GM12878 (cell line): ENCODE measurements at regions not wholly inside any gene's neighbourhood (a gene's known extent, or its start where the extent isn't known, plus 50 kb on each side); places are given as distances from the start of the nearest gene placed in this dataset.

Source experiments
- ATAC-seq: fragments of 200-7000 bp; cut with Tn5 transposase; 3 replicates; pipeline ENCODE4 v1.9.1; 2020; ENCODE audit warnings: mild to moderate bottlenecking, moderate library complexity
- BruUV-seq: library from RNA; stranded (reverse); fragments of 400-500 nt; replicated peaks from 2 replicates; lab custom pipeline; 2021; lab: Mats Ljungman, UMichigan
- CTCF ChIA-PET: fragments of 300-600 bp; sonication (Branson Sonifier 250); formaldehyde crosslinking; extraction: SDS; loops from one replicate; lab custom pipeline; 2021; ENCODE audit warnings: inconsistent platforms; lab: Yijun Ruan, JAX
- POLR2A ChIA-PET: fragments of 350-600 bp; formaldehyde crosslinking; extraction: SDS; loops from one replicate; lab custom pipeline; 2021; ENCODE audit warnings: inconsistent platforms; lab: Charles Lee
- RAD21 ChIA-PET: fragments of 300-600 bp; sonication (Branson Sonifier 250); formaldehyde crosslinking; loops from one replicate; lab custom pipeline; 2023; ENCODE audit warnings: antibody characterized with exemption; ENCODE audit not compliant: unreplicated experiment; lab: Charles Lee
- SMC1A ChIA-PET: fragments of 300-600 bp; sonication (Branson Sonifier 250); formaldehyde crosslinking; loops from one replicate; lab custom pipeline; 2023; ENCODE audit not compliant: unreplicated experiment, uncharacterized antibody; lab: Charles Lee
- DNase-seq: peaks from one replicate; pipeline ENCODE4 v3.0.0-alpha.2; 2011; ENCODE audit warnings: low read depth, low spot score
- FAIRE-seq: peaks from 3 replicates; lab custom pipeline; 2011; peaks lifted over from hg19 to GRCh38; lab: Jason Lieb, UNC
- H2AFZ ChIP-seq: 2 replicates; pipeline ENCODE4 v1.6.0; 2011; ENCODE audit warnings: low read depth, low read length, control low read depth; ENCODE audit not compliant: control insufficient read depth
- H3K27ac ChIP-seq: 2 replicates; pipeline ENCODE4 v1.5.1; 2011; ENCODE audit warnings: control low read depth; ENCODE audit not compliant: control insufficient read depth, insufficient read depth
- H3K27me3 ChIP-seq, 2 experiments: replicated peaks in 1 of 2; 2 replicates each; pipeline versions ENCODE4 v1.6.0 to v1.6.1; 2011; ENCODE audit warnings: low read length in 1 of 2; ENCODE audit not compliant: control insufficient read depth in 2 of 2, insufficient read depth in 2 of 2
- H3K36me3 ChIP-seq, 2 experiments: 2 replicates each; pipeline ENCODE4 v1.5.1; 2011; ENCODE audit warnings: low read length in 1 of 2; ENCODE audit not compliant: control insufficient read depth in 2 of 2, insufficient read depth in 2 of 2
- H3K4me1 ChIP-seq: 2 replicates; pipeline ENCODE4 v1.6.1; 2011; ENCODE audit warnings: mild to moderate bottlenecking, low read length, moderate library complexity, mixed read lengths; ENCODE audit not compliant: control insufficient read depth, insufficient read depth
- H3K4me2 ChIP-seq: 2 replicates; pipeline ENCODE4 v1.6.0; 2011; ENCODE audit warnings: control low read depth; ENCODE audit not compliant: control insufficient read depth, insufficient read depth
- H3K4me3 ChIP-seq: fragments of 200-600 bp; sonication (generic); 2 replicates; pipeline ENCODE4 v1.5.1; 2016
- H3K79me2 ChIP-seq: 2 replicates; pipeline ENCODE4 v1.6.0; 2011; ENCODE audit warnings: low read length; ENCODE audit not compliant: control insufficient read depth, insufficient read depth
- H3K9ac ChIP-seq: 2 replicates; pipeline ENCODE4 v1.8.0; 2011; ENCODE audit warnings: low read length, control low read depth, mixed read lengths; ENCODE audit not compliant: control insufficient read depth, insufficient read depth
- H3K9me3 ChIP-seq: replicated peaks from 3 replicates; pipeline ENCODE4 v1.5.1; 2011; ENCODE audit warnings: mild to moderate bottlenecking, low read length; ENCODE audit not compliant: control insufficient read depth, insufficient read depth
- H4K20me1 ChIP-seq: 2 replicates; pipeline ENCODE4 v1.6.0; 2011; ENCODE audit not compliant: control insufficient read depth, insufficient read depth
- GABPA ChIP-seq: IDR thresholded peaks from 2 replicates; pipeline ENCODE4 v1.6.1; 2014; ENCODE audit warnings: antibody characterized with exemption, low read depth, mild to moderate bottlenecking, inconsistent platforms
- HDAC2 ChIP-seq: fragments of 200-600 bp; sonication (generic); IDR thresholded peaks from 2 replicates; pipeline ENCODE4 v1.6.1; 2017
- RBBP5 ChIP-seq: fragments of 200-600 bp; sonication (generic); conservative IDR thresholded peaks from 2 replicates; pipeline ENCODE4 v1.6.1; 2016
- SP1 ChIP-seq: IDR thresholded peaks from one replicate; pipeline ENCODE4 v1.6.1; 2011; ENCODE audit warnings: low read depth, low read length
- SUPT20H ChIP-seq: IDR thresholded peaks from 2 replicates; pipeline ENCODE4 v1.6.1; 2011; ENCODE audit warnings: low read depth, mild to moderate bottlenecking, low read length, moderate library complexity, borderline replicate concordance; ENCODE audit not compliant: control insufficient read depth
- ZNF622 ChIP-seq: fragments of 450-650 bp; IDR thresholded peaks from 2 replicates; pipeline ENCODE4 v1.6.1; 2017; ENCODE audit warnings: mild to moderate bottlenecking, inconsistent platforms
- WGBS: methylation state at CpG from one replicate; pipeline ENCODE4 v1.1.6; 2016; ENCODE audit warnings: low lambda C conversion rate; ENCODE audit not compliant: insufficient replicate concordance, insufficient coverage; ENCODE audit errors: missing lambda C conversion rate; 5-methylcytosine and 5-hydroxymethylcytosine counted together
- in situ Hi-C: fragments of 300-500 bp; cut with MboI; formaldehyde crosslinking; loops from 9 replicates; pipeline ENCODE4 v1.14.3; 2018; ENCODE audit warnings: mixed read lengths
- intact Hi-C: fragments of 100-400 bp; cut with micrococcal nuclease; formaldehyde crosslinking; loops from one replicate; pipeline ENCODE4 v1.14.2; 2022; ENCODE audit not compliant: unreplicated experiment
- TF ChIP-seq, protein P1 (sequence below): fragments of 450-650 bp; formaldehyde crosslinking; IDR thresholded peaks from 2 replicates; pipeline ENCODE4 v1.5.0; 2022; ENCODE audit warnings: mild to moderate bottlenecking, missing genetic modification characterization

- no peak for ATAC-seq
- intact Hi-C loops, result no loop called here
- no peak overlapping the region for H3K4me3 ChIP-seq
- in situ Hi-C loops, result no loop called here
- ChIA-PET POLR2A (no interaction called here), CTCF (interaction anchor here (1.9 kb wide), 1 partner anchor 9 kb away, joined by 5 read pairs; no protein-coding TSS in a partner anchor), SMC1A (interaction anchor here (1.4 kb wide), 1 partner anchor 183 kb away, joined by 4 read pairs; no protein-coding TSS in a partner anchor), RAD21 (no interaction called here)
- H2AFZ ChIP-seq, result no peak overlapping the region
- WGBS, result 0% methylated on average over 1 of the region's 1 CpG
- no peaks in the 10 kb centered on the region for H3K4me1 ChIP-seq
- no peaks in the 10 kb centered on the region for H3K36me3 ChIP-seq
- no TSS peak for BruUV-seq
- H3K9me3 ChIP-seq, result no peaks in the 10 kb centered on the region; the same call in 2 of the 3 replicates
- H3K9ac ChIP-seq, result no peak overlapping the region
- no peak for FAIRE-seq
- TF ChIP-seq ZNF622, result no peak
- H3K27me3 ChIP-seq, result no peaks in the 10 kb centered on the region; a peak in 1 of 4 replicates
- no peak overlapping the region for H3K4me2 ChIP-seq
- no peak overlapping the region for H3K27ac ChIP-seq
- H3K79me2 ChIP-seq, result no peaks in the 10 kb centered on the region
- no peaks in the 10 kb centered on the region for H4K20me1 ChIP-seq
- no peak for DNase-seq
Measured at GRCh38 chr15:92531406-92531805, 124.2 kb downstream of the FAM174B start.

DNA sequence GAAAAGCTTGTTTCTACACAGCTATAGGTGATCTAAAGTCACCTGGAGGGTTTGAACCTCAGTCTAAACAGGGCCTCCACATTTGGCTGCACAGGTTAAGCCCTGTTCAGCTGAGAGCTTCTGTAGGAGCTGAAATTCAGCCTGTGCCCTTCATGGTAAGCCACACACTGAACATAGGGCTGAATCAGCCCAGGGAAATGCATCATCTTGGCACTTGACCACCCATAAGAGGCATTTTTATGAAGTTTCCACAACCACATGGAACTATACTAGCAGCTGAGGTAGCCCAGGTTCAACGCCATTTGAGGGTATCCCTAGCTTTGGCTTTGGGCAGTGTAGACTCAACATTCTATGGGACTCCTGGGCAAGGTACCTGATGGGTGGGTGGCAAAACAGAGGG is 126.8 kb downstream of the FAM174B start:
- Histone ChIP-seq H3K27me3 (no peaks in the 10 kb centered on the region; a peak in 1 of 4 replicates), H4K20me1 (no peaks in the 10 kb centered on the region), H3K4me2 (no peak overlapping the region), H3K36me3 (no peaks in the 10 kb centered on the region), H3K27ac (no peak overlapping the region), H3K4me1 (no peaks in the 10 kb centered on the region), H3K9me3 (no peaks in the 10 kb centered on the region; the same call in 2 of the 3 replicates), H3K9ac (no peak overlapping the region), H2AFZ (no peak overlapping the region), H3K4me3 (no peak overlapping the region), H3K79me2 (no peaks in the 10 kb centered on the region)
- FAIRE-seq (no peak), ATAC-seq (no peak), DNase-seq (no peak)
- 23% methylated on average over 1 of the region's 1 CpG for WGBS
- ChIA-PET CTCF (no interaction called here), POLR2A (no interaction called here), SMC1A (no interaction called here), RAD21 (no interaction called here)
- intact Hi-C loops (no loop called here), in situ Hi-C loops (no loop called here)
- BruUV-seq, result no TSS peak
- TF ChIP-seq RBBP5 (no peak), GABPA (no peak), ZNF622 (no peak), HDAC2 (no peak), SP1 (no peak), SUPT20H (no peak)
- TF ChIP-seq, protein P1, sequence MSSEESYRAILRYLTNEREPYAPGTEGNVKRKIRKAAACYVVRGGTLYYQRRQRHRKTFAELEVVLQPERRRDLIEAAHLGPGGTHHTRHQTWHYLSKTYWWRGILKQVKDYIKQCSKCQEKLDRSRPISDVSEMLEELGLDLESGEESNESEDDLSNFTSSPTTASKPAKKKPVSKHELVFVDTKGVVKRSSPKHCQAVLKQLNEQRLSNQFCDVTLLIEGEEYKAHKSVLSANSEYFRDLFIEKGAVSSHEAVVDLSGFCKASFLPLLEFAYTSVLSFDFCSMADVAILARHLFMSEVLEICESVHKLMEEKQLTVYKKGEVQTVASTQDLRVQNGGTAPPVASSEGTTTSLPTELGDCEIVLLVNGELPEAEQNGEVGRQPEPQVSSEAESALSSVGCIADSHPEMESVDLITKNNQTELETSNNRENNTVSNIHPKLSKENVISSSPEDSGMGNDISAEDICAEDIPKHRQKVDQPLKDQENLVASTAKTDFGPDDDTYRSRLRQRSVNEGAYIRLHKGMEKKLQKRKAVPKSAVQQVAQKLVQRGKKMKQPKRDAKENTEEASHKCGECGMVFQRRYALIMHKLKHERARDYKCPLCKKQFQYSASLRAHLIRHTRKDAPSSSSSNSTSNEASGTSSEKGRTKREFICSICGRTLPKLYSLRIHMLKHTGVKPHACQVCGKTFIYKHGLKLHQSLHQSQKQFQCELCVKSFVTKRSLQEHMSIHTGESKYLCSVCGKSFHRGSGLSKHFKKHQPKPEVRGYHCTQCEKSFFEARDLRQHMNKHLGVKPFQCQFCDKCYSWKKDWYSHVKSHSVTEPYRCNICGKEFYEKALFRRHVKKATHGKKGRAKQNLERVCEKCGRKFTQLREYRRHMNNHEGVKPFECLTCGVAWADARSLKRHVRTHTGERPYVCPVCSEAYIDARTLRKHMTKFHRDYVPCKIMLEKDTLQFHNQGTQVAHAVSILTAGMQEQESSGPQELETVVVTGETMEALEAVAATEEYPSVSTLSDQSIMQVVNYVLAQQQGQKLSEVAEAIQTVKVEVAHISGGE, result no peak
